Sigmoid colon (tissue), 6 donors: ENCODE measurements at regions not wholly inside any gene's neighbourhood (a gene's known extent, or its start where the extent isn't known, plus 50 kb on each side); places are given as distances from the start of the nearest gene placed in this dataset.

Experiments used
- DNase-seq: peaks from one replicate; pipeline ENCODE4 v3.0.0-alpha.2; 2019
- H3K27ac ChIP-seq, 4 donors: fragments of 200-600 bp; sonication (generic); one replicate each; pipeline ENCODE4 v1.5.1; 2016 to 2019; ENCODE audit warnings: mild to moderate bottlenecking in 1 of 4
- H3K27me3 ChIP-seq, 3 donors: fragments of 200-600 bp; sonication (generic); one replicate each; pipeline ENCODE4 v1.5.1; 2019; ENCODE audit warnings: mild to moderate bottlenecking in 1 of 3
- H3K36me3 ChIP-seq, 4 donors: fragments of 200-600 bp; sonication (generic); one replicate each; pipeline ENCODE4 v1.5.1; 2016 to 2019
- H3K4me1 ChIP-seq, 4 donors: fragments of 200-600 bp; sonication (generic); one replicate each; pipeline ENCODE4 v1.5.1; 2017 to 2019
- H3K4me3 ChIP-seq, 4 donors: fragments of 200-600 bp; sonication (generic); one replicate each; pipeline ENCODE4 v1.5.1; 2017 to 2019; ENCODE audit warnings: mild to moderate bottlenecking in 2 of 4, moderate library complexity in 1 of 4
- H3K9me3 ChIP-seq, 4 donors: fragments of 200-600 bp in 3 of 4; sonication (generic) in 3 of 4; one replicate each; pipeline versions ENCODE4 v1.5.1 to v1.6.1; 2013 to 2019
- EP300 ChIP-seq, 4 donors: sonication (generic); formaldehyde crosslinking; IDR thresholded peaks; one replicate each; pipeline ENCODE4 v1.6.1; 2017; ENCODE audit warnings: antibody characterized with exemption in 4 of 4
- POLR2A ChIP-seq, 2 donors: fragments of 450-650 bp; IDR thresholded peaks; one replicate each; pipeline ENCODE4 v1.6.1; 2016; ENCODE audit warnings: antibody characterized with exemption in 2 of 2, mild to moderate bottlenecking in 2 of 2, moderate library complexity in 2 of 2
- POLR2AphosphoS5 ChIP-seq, 4 donors: sonication (generic); formaldehyde crosslinking; IDR thresholded peaks; one replicate each; pipeline ENCODE4 v1.6.1; 2017; ENCODE audit warnings: antibody characterized with exemption in 4 of 4
- WGBS, 2 donors: extraction: QIAGEN DNeasy Blood & Tissue Kit; methylation state at CpG; one replicate each; pipeline ENCODE4 v1.1.7; 2013; 5-methylcytosine and 5-hydroxymethylcytosine counted together
- intact Hi-C: fragments of 100-400 bp; cut with DNase I; formaldehyde crosslinking; loops from one replicate; pipeline ENCODE4 v1.15.1; 2023
- TF ChIP-seq, protein P1 (sequence below), 4 experiments: fragments of 450-650 bp in 3 of 4; fragments of 200-600 bp in 1 of 4; IDR thresholded peaks; one replicate each; pipeline ENCODE4 v1.5.1; 2016 to 2019; ENCODE audit warnings: antibody characterized with exemption in 4 of 4, mild to moderate bottlenecking in 3 of 4, moderate library complexity in 2 of 4
- donor health status: healthy with polysubstance abuse.
- donor health status: healthy.

DNA sequence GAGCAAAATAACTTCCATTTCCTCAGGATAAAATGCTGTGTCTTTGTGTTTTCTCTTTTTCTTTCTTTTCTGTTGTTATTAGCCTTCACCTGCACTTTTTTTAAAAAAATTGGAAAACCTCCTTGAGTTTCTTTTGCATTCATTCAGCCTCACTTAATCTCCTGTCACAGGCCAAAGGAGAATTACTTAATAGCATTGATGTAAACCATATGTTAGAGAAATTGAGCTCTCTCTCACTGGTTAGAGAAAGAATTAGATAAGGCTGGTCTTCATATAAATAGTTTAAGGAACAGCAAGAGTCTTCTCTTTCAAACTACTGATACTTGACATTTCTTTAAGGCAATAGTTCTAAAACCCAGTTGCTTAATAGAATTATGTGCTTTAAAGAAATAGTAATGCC is 564.2 kb downstream of the TFAP2B start:
- no peaks in the 10 kb centered on the region for H3K27me3 ChIP-seq
- no peaks in the 10 kb centered on the region for H3K36me3 ChIP-seq
- TF ChIP-seq POLR2AphosphoS5 (IDR thresholded peaks at IDR 0.05), result no peak
- no peaks in the 10 kb centered on the region for H3K4me1 ChIP-seq
- no peak overlapping the region for H3K4me3 ChIP-seq
- no peak for DNase-seq
- no peaks in the 10 kb centered on the region for H3K9me3 ChIP-seq
- no peak overlapping the region for H3K27ac ChIP-seq
- intact Hi-C loops, result no loop called here

DNA sequence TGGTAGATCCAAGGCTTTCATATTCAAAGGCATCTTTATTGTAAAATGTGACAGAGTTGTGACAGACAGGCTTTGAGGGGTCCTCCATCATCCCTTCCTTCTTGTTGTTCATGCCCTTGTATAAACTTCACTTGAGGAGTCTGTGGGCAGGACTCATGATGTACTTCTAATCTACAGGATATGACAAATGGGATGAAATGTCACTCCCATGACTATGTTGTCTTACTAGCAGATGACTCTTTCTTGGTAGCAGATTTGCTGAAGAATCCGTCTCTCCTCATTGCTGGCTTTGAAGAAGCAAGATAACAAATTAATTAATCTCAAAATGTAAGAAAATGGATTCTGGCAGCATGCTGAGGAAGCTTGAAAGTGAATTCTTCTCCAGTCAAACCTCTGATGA is 566.1 kb downstream of the TFAP2B start:
- DNase-seq, result no peak
- no peak overlapping the region for H3K27ac ChIP-seq
- no peaks in the 10 kb centered on the region for H3K4me1 ChIP-seq
- no peaks in the 10 kb centered on the region for H3K9me3 ChIP-seq
- TF ChIP-seq POLR2AphosphoS5 (IDR thresholded peaks at IDR 0.05) (no peak), POLR2A (IDR thresholded peaks at IDR 0.05) (no peak), EP300 (IDR thresholded peaks at IDR 0.05) (no peak)
- TF ChIP-seq, protein P1, sequence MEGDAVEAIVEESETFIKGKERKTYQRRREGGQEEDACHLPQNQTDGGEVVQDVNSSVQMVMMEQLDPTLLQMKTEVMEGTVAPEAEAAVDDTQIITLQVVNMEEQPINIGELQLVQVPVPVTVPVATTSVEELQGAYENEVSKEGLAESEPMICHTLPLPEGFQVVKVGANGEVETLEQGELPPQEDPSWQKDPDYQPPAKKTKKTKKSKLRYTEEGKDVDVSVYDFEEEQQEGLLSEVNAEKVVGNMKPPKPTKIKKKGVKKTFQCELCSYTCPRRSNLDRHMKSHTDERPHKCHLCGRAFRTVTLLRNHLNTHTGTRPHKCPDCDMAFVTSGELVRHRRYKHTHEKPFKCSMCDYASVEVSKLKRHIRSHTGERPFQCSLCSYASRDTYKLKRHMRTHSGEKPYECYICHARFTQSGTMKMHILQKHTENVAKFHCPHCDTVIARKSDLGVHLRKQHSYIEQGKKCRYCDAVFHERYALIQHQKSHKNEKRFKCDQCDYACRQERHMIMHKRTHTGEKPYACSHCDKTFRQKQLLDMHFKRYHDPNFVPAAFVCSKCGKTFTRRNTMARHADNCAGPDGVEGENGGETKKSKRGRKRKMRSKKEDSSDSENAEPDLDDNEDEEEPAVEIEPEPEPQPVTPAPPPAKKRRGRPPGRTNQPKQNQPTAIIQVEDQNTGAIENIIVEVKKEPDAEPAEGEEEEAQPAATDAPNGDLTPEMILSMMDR (IDR thresholded peaks at IDR 0.05), result no peak
- no peak overlapping the region for H3K4me3 ChIP-seq
- WGBS, 2 donors, result 83 to 90% methylated on average over 1 of the region's 1 CpG
- H3K36me3 ChIP-seq, result no peaks in the 10 kb centered on the region
- no peaks in the 10 kb centered on the region for H3K27me3 ChIP-seq
- intact Hi-C loops, result no loop called here

DNA sequence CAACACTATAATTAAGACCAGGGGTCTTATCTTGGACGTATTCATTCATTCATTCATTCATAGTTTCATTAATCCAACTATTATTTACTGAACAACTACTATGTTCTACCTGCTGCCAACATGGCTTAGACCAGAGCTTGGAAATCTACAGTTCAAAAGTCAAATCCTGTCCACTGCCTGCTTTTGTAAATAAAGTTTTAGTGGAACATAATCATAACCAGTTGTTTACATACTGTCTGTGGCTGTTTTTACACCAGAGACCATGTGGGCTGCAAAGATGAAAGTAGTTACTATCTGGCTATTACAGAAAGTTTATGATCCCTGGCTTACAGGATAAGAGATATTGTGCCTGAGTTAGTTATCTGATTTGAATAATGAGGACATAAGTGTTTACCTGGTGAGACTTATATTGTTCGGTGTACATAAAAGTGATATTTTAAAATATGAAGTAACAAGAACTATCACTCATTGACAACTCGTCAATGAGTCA is 567.7 kb downstream of the TFAP2B start:
- H3K27ac ChIP-seq, result no peak overlapping the region
- 16 to 68% methylated on average over 3 of the region's 3 CpGs for WGBS, 2 donors
- H3K9me3 ChIP-seq, result no peaks in the 10 kb centered on the region
- intact Hi-C loops, result no loop called here
- no peaks in the 10 kb centered on the region for H3K36me3 ChIP-seq
- H3K27me3 ChIP-seq, result no peaks in the 10 kb centered on the region
- TF ChIP-seq EP300 (IDR thresholded peaks at IDR 0.05) (no peak), POLR2A (IDR thresholded peaks at IDR 0.05) (no peak), POLR2AphosphoS5 (IDR thresholded peaks at IDR 0.05) (no peak)
- TF ChIP-seq, protein P1 (IDR thresholded peaks at IDR 0.05), result no peak
- H3K4me3 ChIP-seq, result no peak overlapping the region
- H3K4me1 ChIP-seq, result no peaks in the 10 kb centered on the region
- no peak for DNase-seq

DNA sequence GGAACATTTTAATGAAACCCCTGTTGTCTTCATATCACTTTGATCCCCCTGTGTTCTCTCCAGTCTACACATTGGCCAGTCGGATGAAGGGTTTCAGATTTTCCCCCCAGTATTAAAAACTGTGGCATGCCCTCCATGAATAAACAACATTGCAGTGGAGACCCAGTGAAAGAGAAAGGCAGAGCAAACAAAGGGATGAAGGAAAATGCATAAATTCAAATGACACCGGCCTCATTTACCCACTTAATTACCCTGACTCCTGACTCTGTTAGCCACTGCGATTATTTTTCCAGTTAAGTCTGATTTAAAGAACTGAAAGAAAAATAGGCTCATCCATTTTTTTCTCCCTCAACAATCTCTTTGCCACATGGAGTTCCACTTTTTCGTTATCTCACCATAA is 569.2 kb downstream of the TFAP2B start:
- 83 to 84% methylated on average over 4 of the region's 4 CpGs for WGBS, 2 donors
- no peaks in the 10 kb centered on the region for H3K27me3 ChIP-seq
- no peaks in the 10 kb centered on the region for H3K4me1 ChIP-seq
- no peak overlapping the region for H3K27ac ChIP-seq
- TF ChIP-seq POLR2AphosphoS5 (IDR thresholded peaks at IDR 0.05) (no peak), POLR2A (IDR thresholded peaks at IDR 0.05) (no peak), EP300 (IDR thresholded peaks at IDR 0.05) (no peak)
- TF ChIP-seq, protein P1 (IDR thresholded peaks at IDR 0.05), result no peak
- H3K36me3 ChIP-seq, result no peaks in the 10 kb centered on the region
- H3K9me3 ChIP-seq, result no peaks in the 10 kb centered on the region
- no peak for DNase-seq
- no peak overlapping the region for H3K4me3 ChIP-seq
- intact Hi-C loops, result no loop called here

DNA sequence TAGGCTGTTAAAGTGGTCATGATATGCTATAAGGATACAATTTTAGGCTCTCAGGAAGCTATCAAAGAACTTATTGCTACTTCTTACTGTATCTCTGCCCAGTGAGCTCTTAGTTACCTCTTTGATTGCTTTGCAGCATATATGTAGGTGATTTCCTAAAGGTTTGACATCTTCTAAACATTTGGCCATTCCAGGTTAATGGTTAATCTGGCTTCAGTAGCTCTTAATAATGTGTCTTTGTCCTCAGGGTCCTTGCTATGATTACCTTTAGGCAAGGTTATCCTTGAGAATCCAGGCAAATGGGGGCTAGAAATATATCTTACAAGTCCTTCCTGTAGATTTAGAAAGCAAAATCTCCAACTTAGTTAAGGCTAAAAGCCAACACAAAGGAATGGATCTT is 575.4 kb downstream of the TFAP2B start:
- no peaks in the 10 kb centered on the region for H3K4me1 ChIP-seq
- intact Hi-C loops, result no loop called here
- H3K27me3 ChIP-seq, result no peaks in the 10 kb centered on the region
- H3K27ac ChIP-seq, result no peak overlapping the region
- no peak for DNase-seq
- H3K36me3 ChIP-seq, result no peaks in the 10 kb centered on the region
- H3K9me3 ChIP-seq, result no peaks in the 10 kb centered on the region
- H3K4me3 ChIP-seq, result no peak overlapping the region
- TF ChIP-seq POLR2AphosphoS5 (IDR thresholded peaks at IDR 0.05) (no peak), EP300 (IDR thresholded peaks at IDR 0.05) (no peak), POLR2A (IDR thresholded peaks at IDR 0.05) (no peak)
- TF ChIP-seq, protein P1 (IDR thresholded peaks at IDR 0.05), result no peak
